Gastroesophageal sphincter (tissue), 4 donors: ENCODE measurements at regions not wholly inside any gene's neighbourhood (a gene's known extent, or its start where the extent isn't known, plus 50 kb on each side); places are given as distances from the start of the nearest gene placed in this dataset.

ENCODE experiments used
- ATAC-seq: fragments of 150-250 bp; one replicate; pipeline ENCODE4 v1.9.1; 2016; ENCODE audit warnings: mild to moderate bottlenecking, moderate library complexity
- H3K27ac ChIP-seq, 4 donors: fragments of 200-600 bp; sonication (generic) in 3 of 4; 1 replicate in 3 of 4; 2 replicates in 1 of 4; pipeline ENCODE4 v1.5.1; 2016 to 2019
- H3K27me3 ChIP-seq: fragments of 200-600 bp; sonication (generic); one replicate; pipeline ENCODE4 v1.5.1; 2019
- H3K36me3 ChIP-seq, 2 donors: fragments of 200-600 bp; sonication (generic); one replicate each; pipeline ENCODE4 v1.5.1; 2019; ENCODE audit warnings: control low read depth in 1 of 2
- H3K4me1 ChIP-seq, 3 donors: fragments of 200-600 bp; sonication (generic); 1 replicate in 2 of 3; 2 replicates in 1 of 3; pipeline ENCODE4 v1.5.1; 2016 to 2019; ENCODE audit warnings: control low read depth in 2 of 3
- H3K4me3 ChIP-seq, 2 donors: fragments of 200-600 bp; sonication (generic); one replicate each; pipeline ENCODE4 v1.5.1; 2019; ENCODE audit warnings: mild to moderate bottlenecking in 1 of 2, moderate library complexity in 1 of 2
- H3K9me3 ChIP-seq, 3 donors: fragments of 200-600 bp; sonication (generic); one replicate each; pipeline ENCODE4 v1.5.1; 2017 to 2019; ENCODE audit warnings: control low read depth in 2 of 3
- CTCF ChIP-seq, 4 experiments: fragments of 200-600 bp in 2 of 4; fragments of 450-650 bp in 2 of 4; sonication (generic) in 1 of 4; IDR thresholded peaks; one replicate each; pipeline ENCODE4 v1.5.1; 2017 to 2019; ENCODE audit warnings: antibody characterized with exemption in 4 of 4, mild to moderate bottlenecking in 2 of 4, moderate library complexity in 2 of 4
- EP300 ChIP-seq: sonication (generic); formaldehyde crosslinking; IDR thresholded peaks from one replicate; pipeline ENCODE4 v1.6.1; 2017; ENCODE audit warnings: antibody characterized with exemption, mild to moderate bottlenecking
- POLR2A ChIP-seq, 2 donors: fragments of 450-650 bp; IDR thresholded peaks; one replicate each; pipeline ENCODE4 v1.6.1; 2017; ENCODE audit warnings: antibody characterized with exemption in 2 of 2, mild to moderate bottlenecking in 2 of 2, moderate library complexity in 1 of 2
- POLR2AphosphoS5 ChIP-seq: sonication (generic); formaldehyde crosslinking; IDR thresholded peaks from one replicate; pipeline ENCODE4 v1.6.1; 2017; ENCODE audit warnings: antibody characterized with exemption
- WGBS, 2 donors: methylation state at CpG; one replicate each; pipeline ENCODE4 v1.1.5; 2018; ENCODE audit warnings: low coverage in 1 of 2; 5-methylcytosine and 5-hydroxymethylcytosine counted together

DNA sequence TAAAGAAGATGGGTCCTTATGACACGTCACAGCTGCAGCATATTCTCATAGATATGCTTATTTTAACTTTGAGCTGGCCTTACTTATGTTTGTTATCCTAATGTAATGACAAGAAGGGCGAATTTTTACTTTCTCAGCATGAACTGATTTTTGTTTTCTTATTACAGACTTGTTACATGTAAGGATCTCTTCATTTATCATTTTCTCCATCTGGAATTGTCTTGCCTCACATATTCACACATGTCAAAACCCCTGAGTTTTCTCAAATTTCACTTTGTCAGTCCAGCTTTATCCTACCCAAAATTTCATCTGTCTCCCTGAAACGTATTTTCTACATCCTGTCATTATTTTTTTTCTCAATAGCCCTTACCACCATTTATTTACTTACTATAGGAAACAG, 1774.0 kb upstream of the PRR20A start:
- TF ChIP-seq CTCF (IDR thresholded peaks at IDR 0.05) (no peak), POLR2AphosphoS5 (no peak), EP300 (no peak), POLR2A (IDR thresholded peaks at IDR 0.05) (no peak)
- H3K36me3 ChIP-seq: no peaks in the 10 kb centered on the region
- H3K4me3 ChIP-seq: no peak overlapping the region
- no peaks in the 10 kb centered on the region for H3K9me3 ChIP-seq
- WGBS, 2 donors: 19 to 37% methylated on average over 2 to 3 of the region's 3 CpGs
- no peaks in the 10 kb centered on the region for H3K27me3 ChIP-seq
- no peak overlapping the region for H3K27ac ChIP-seq
- no peaks in the 10 kb centered on the region for H3K4me1 ChIP-seq
- ATAC-seq: no peak

GRCh38 chr13:55394470-55394869, 1746.2 kb upstream of the PRR20A start:
- TF ChIP-seq POLR2A (IDR thresholded peaks at IDR 0.05): no peak
- TF ChIP-seq POLR2AphosphoS5: no peak
- no peak for TF ChIP-seq EP300
- TF ChIP-seq CTCF (IDR thresholded peaks at IDR 0.05): no peak
- Histone ChIP-seq H3K9me3 (peaks cover 0 to 6% (median 0%) of the 10 kb centered on the region in 3 donors), H3K36me3 (no peaks in the 10 kb centered on the region), H3K4me3 (no peak overlapping the region), H3K4me1 (no peaks in the 10 kb centered on the region), H3K27ac (no peak overlapping the region), H3K27me3 (no peaks in the 10 kb centered on the region)
- ATAC-seq: no peak
- 37 to 56% methylated on average over 3 of the region's 3 CpGs for WGBS, 2 donors

- Histone ChIP-seq H3K9me3 (no peaks in the 10 kb centered on the region), H3K27me3 (no peaks in the 10 kb centered on the region), H3K4me3 (no peak overlapping the region), H3K27ac (no peak overlapping the region), H3K4me1 (no peaks in the 10 kb centered on the region), H3K36me3 (no peaks in the 10 kb centered on the region)
- WGBS, 2 donors: 75 to 80% methylated on average over 1 of the region's 1 CpG
- TF ChIP-seq POLR2A (IDR thresholded peaks at IDR 0.05): no peak
- no peak for ATAC-seq
These were observed 1737.8 kb upstream of the PRR20A start for GRCh38 chr13:55402870-55403269.

- Histone ChIP-seq H3K27me3 (no peaks in the 10 kb centered on the region), H3K4me1 (no peaks in the 10 kb centered on the region), H3K27ac (no peak overlapping the region), H3K36me3 (no peaks in the 10 kb centered on the region), H3K9me3 (no peaks in the 10 kb centered on the region), H3K4me3 (no peak overlapping the region)
- no peak for TF ChIP-seq POLR2AphosphoS5
- TF ChIP-seq EP300: no peak
- no peak for TF ChIP-seq CTCF (IDR thresholded peaks at IDR 0.05)
- no peak for TF ChIP-seq POLR2A (IDR thresholded peaks at IDR 0.05)
- ATAC-seq: no peak
These were observed 1736.7 kb upstream of the PRR20A start for GRCh38 chr13:55403887-55404487.

GRCh38 chr13:55410398-55411330, 1730.1 kb upstream of the PRR20A start:
- no peak for ATAC-seq
- 26 to 69% methylated on average over 2 to 7 of the region's 8 CpGs for WGBS, 2 donors
- no peak overlapping the region for H3K27ac ChIP-seq
- no peak overlapping the region for H3K4me3 ChIP-seq
- TF ChIP-seq POLR2AphosphoS5 (no peak), POLR2A (IDR thresholded peaks at IDR 0.05) (no peak), CTCF (IDR thresholded peaks at IDR 0.05) (no peak), EP300 (no peak)
- H3K27me3 ChIP-seq: no peaks in the 10 kb centered on the region
- no peaks in the 10 kb centered on the region for H3K9me3 ChIP-seq
- no peaks in the 10 kb centered on the region for H3K4me1 ChIP-seq
- H3K36me3 ChIP-seq: no peaks in the 10 kb centered on the region
